Ascending aorta (tissue), 2 donors: ENCODE measurements at regions not wholly inside any gene's neighbourhood (a gene's known extent, or its start where the extent isn't known, plus 50 kb on each side); places are given as distances from the start of the nearest gene placed in this dataset.

Experiments
- DNase-seq, 2 donors: peaks; one replicate each; pipeline ENCODE4 v3.0.0-alpha.2; 2019; ENCODE audit warnings: low spot score in 2 of 2
- H3K27ac ChIP-seq, 2 donors: fragments of 200-600 bp; sonication (generic); one replicate each; pipeline ENCODE4 v1.5.1; 2016 to 2017; ENCODE audit warnings: mild to moderate bottlenecking in 1 of 2
- H3K27me3 ChIP-seq: fragments of 200-600 bp; sonication (generic); one replicate; pipeline ENCODE4 v1.5.1; 2017
- H3K36me3 ChIP-seq, 2 donors: fragments of 200-600 bp; sonication (generic); one replicate each; pipeline ENCODE4 v1.5.1; 2016
- H3K4me1 ChIP-seq, 2 donors: fragments of 200-600 bp; sonication (generic); one replicate each; pipeline ENCODE4 v1.5.1; 2016 to 2017; ENCODE audit warnings: mild to moderate bottlenecking in 1 of 2
- H3K4me3 ChIP-seq, 2 donors: fragments of 200-600 bp; sonication (generic); one replicate each; pipeline ENCODE4 v1.5.1; 2016 to 2017; ENCODE audit warnings: mild to moderate bottlenecking in 1 of 2
- H3K9me3 ChIP-seq, 2 donors: fragments of 200-600 bp; sonication (generic); one replicate each; pipeline ENCODE4 v1.5.1; 2016
- CTCF ChIP-seq, 3 experiments: fragments of 200-600 bp in 2 of 3; fragments of 450-650 bp in 1 of 3; sonication (generic) in 2 of 3; IDR thresholded peaks; one replicate each; pipeline ENCODE4 v1.5.1; 2016 to 2019; ENCODE audit warnings: antibody characterized with exemption in 3 of 3, mild to moderate bottlenecking in 1 of 3, moderate library complexity in 1 of 3
- intact Hi-C: fragments of 100-400 bp; cut with DNase I; formaldehyde crosslinking; loops from one replicate; pipeline ENCODE4 v1.15.1; 2023

GRCh38 chr1:100607628-100608240 is 69.8 kb downstream of the GPR88 start:
- Histone ChIP-seq H3K27ac (no peak overlapping the region), H3K9me3 (no peaks in the 10 kb centered on the region), H3K4me3 (no peak overlapping the region), H3K27me3 (no peaks in the 10 kb centered on the region), H3K36me3 (no peaks in the 10 kb centered on the region), H3K4me1 (peaks cover 0 to 17% of the 10 kb centered on the region in 2 donors)
- intact Hi-C loops = loop anchor here (5.0 kb wide), 1 partner anchor 145 kb away; no protein-coding TSS in a partner anchor
- TF ChIP-seq CTCF (IDR thresholded peaks at IDR 0.05) = no peak
- DNase-seq = no peak

- Histone ChIP-seq H3K27me3 (no peaks in the 10 kb centered on the region), H3K4me1 (peaks cover 0 to 17% of the 10 kb centered on the region in 2 donors), H3K4me3 (no peak overlapping the region), H3K36me3 (no peaks in the 10 kb centered on the region), H3K9me3 (no peaks in the 10 kb centered on the region), H3K27ac (no peak overlapping the region)
- DNase-seq = no peak
- intact Hi-C loops = loop anchor here (5.0 kb wide), 1 partner anchor 148 kb away; no protein-coding TSS in a partner anchor
- TF ChIP-seq CTCF (IDR thresholded peaks at IDR 0.05) = no peak
Observed at GRCh38 chr1:100609849-100610248, 71.9 kb downstream of the GPR88 start.

GRCh38 chr1:100611086-100611485 is 73.1 kb downstream of the GPR88 start:
- H3K4me1 ChIP-seq = peaks cover 0 to 17% of the 10 kb centered on the region in 2 donors
- no peak overlapping the region for H3K27ac ChIP-seq
- TF ChIP-seq CTCF (IDR thresholded peaks at IDR 0.05) = no peak
- H3K27me3 ChIP-seq = no peaks in the 10 kb centered on the region
- no peaks in the 10 kb centered on the region for H3K9me3 ChIP-seq
- no peak for DNase-seq
- no peaks in the 10 kb centered on the region for H3K36me3 ChIP-seq
- H3K4me3 ChIP-seq = no peak overlapping the region
- intact Hi-C loops = no loop called here

GRCh38 chr1:100612540-100612939 is 74.6 kb downstream of the GPR88 start:
- intact Hi-C loops = no loop called here
- no peak for TF ChIP-seq CTCF (IDR thresholded peaks at IDR 0.05)
- H3K4me1 ChIP-seq = peaks cover 0 to 17% of the 10 kb centered on the region in 2 donors
- H3K27ac ChIP-seq = no peak overlapping the region
- H3K9me3 ChIP-seq = no peaks in the 10 kb centered on the region
- no peak for DNase-seq
- no peak overlapping the region for H3K4me3 ChIP-seq
- no peaks in the 10 kb centered on the region for H3K27me3 ChIP-seq
- no peaks in the 10 kb centered on the region for H3K36me3 ChIP-seq

- Histone ChIP-seq H3K27me3 (no peaks in the 10 kb centered on the region), H3K9me3 (no peaks in the 10 kb centered on the region), H3K27ac (no peak overlapping the region), H3K4me1 (peaks cover 0 to 17% of the 10 kb centered on the region in 2 donors), H3K36me3 (no peaks in the 10 kb centered on the region), H3K4me3 (no peak overlapping the region)
- DNase-seq = no peak
- TF ChIP-seq CTCF (IDR thresholded peaks at IDR 0.05) = no peak
- intact Hi-C loops = no loop called here
Observed at GRCh38 chr1:100613817-100614559, 76.0 kb downstream of the GPR88 start.
